HG03064 (cell line): ENCODE measurements at regions not wholly inside any gene's neighbourhood (a gene's known extent, or its start where the extent isn't known, plus 50 kb on each side); places are given as distances from the start of the nearest gene placed in this dataset.

Experiments used
- ATAC-seq: cut with Tn5 transposase; IDR thresholded peaks from one replicate; pipeline ENCODE4 v1.9.1; 2021; ENCODE audit warnings: low read depth; ENCODE audit not compliant: unreplicated experiment

- ATAC-seq: no peak
Observed at GRCh38 chr14:42138406-42138805, 531.7 kb downstream of the LRFN5 start.

DNA sequence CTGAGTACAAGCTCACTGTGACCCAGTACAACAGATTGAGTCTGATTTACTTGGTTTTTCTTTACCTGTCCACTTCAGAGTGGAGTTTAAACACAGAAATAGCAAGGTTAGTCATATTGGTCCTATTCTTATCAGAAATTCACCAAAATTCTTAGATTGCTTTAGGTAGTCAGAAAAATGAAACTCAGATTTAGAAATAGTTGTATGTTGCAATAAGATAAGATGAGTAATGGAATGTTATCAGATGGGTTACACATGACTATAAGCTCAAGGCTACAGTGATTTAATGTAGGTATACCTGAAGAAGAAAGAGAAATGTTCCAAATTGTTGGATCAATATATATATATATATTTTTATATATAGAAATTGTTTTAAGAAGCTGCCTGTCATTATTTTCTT lies 524.1 kb downstream of the LRFN5 start:
- no peak for ATAC-seq

DNA sequence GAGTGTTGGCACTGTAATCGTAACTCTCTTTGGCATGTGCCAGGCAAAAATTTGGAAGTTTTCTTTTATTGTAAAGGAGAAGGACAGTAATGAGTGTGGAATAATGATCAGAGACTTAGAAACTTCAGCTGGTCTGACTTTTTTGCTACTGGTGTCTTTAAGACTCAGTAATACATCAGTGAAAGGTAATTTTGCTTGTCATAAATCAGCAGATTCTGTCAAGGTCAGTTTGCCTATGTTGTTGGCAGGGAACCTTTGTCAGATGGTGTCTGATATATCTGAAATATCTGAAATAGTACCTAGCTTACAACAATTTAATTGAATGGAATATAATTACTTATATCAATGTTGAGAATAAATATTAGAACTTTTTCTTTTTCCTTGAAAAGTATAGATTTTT lies 516.9 kb downstream of the LRFN5 start:
- ATAC-seq: no peak

DNA sequence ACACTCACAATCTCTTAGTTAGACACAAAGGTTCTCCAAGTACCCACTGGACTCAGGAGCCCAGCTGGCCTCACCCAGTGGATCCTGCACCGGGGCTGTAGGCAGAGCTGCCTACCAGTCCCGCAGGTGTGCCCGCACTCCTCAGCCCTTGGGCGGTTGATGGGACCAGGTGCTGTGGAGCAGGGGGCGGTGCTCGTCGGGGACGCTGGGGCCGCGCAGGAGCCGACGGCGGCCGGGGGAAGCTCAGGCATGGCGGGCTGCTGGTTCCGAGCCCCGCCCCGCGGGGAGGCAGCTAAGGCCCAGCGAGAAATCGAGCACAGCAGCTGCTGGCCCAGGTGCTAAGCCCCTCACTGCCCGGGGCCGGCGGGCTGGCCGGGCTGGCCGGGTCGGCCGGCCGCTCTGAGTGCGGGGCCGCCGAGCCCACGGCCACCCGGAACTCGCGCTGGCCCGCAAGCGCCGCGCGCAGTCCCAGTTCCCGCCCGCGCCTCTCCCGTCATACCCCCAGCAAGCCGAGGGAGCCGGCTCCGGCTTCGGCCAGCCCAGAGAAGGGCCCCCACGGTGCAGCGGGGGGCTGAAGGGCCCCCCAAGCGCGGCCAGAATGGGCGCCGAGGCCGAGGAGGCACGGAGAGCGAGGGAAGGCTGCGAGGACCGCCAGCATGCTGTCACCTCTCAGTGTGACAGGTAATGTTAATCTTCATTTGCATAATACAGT lies 506.8 kb downstream of the LRFN5 start:
- ATAC-seq: no peak

GRCh38 chr14:42112108-42112507 lies 505.4 kb downstream of the LRFN5 start:
- no peak for ATAC-seq

DNA sequence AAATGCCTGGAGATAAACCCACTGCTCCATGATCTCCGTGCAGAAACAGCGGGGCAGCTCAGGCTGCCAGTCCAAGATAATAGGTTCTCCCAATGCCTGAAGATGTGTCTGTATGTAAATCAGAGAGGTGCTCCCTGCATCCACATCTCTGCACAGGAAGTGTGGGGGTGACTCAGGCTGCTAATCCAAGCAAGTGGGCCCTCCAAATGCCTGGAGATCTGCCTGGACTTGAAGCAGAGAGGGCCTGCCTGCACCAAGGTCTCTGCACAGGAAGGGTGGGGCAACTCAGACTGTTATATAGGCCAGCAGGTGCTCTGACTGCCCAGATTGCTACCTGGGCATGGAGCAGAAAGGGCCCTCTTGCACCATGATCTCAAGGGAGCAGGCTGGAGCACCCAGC lies 504.7 kb downstream of the LRFN5 start:
- no peak for ATAC-seq

DNA sequence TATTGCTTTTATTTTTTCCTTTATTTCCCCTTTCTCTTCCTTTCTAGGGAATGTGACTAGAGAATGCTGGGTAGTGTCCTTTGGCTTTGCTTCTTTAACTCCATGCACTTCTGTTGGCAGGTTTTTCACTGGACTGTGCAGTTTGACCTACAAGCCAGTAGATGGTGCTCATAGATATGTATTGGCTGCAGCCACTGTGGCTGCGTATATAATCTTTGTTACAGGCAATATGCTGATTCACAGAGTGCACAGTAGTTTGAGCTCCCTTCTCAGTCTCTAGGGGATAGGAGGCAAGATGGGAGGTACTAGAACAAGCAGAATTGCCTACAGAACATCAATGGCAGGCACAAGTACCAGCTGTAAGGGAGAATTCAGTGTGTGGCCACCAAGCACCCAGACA lies 503.5 kb downstream of the LRFN5 start:
- ATAC-seq: no peak

DNA sequence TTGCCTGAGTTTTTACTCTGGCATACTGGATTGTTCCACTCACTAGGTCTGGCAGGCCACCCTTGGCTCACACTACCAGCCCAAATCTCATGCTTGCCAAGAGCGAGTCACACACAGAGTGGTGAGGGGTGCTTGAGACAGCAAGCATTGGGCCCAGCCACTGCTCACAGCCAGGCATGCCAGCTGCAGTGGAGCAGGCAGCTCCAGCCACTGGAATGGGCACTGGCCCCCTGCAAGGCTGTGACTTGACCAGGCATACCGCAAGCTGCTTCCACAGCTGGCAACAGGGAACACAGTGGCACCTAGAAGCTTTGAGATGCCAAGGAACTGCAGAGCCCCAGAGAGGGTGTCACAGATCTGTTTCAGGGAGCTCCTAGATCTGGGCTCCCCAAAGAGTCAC lies 488.5 kb downstream of the LRFN5 start:
- no peak for ATAC-seq

- no peak for ATAC-seq
Observed at GRCh38 chr14:42090122-42090521, 483.4 kb downstream of the LRFN5 start.

GRCh38 chr14:42079911-42080310 lies 473.2 kb downstream of the LRFN5 start:
- ATAC-seq: no peak

- no peak for ATAC-seq
Observed at GRCh38 chr14:42078345-42078744, 471.7 kb downstream of the LRFN5 start.

GRCh38 chr14:42070031-42070430 lies 463.4 kb downstream of the LRFN5 start:
- ATAC-seq: no peak

DNA sequence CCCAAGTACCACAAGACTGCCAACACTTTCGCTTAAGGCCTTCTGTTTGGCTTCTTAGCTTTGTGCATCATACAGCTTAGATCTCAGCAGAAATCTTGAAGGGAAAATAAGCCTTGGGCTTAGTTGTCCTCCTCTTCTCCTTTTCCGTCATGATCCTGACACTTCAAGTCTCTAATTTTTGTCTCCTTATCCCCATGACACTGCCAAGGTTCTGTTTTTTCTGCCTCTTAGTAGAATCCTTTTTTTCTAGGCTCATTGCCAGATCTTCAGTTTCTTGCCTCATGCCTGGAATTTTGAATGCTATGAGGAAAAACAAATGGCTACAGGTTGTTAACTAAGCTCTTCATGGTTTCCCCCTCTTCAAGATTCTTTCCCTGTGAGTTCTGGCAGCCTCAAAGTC lies 450.4 kb downstream of the LRFN5 start:
- ATAC-seq: no peak

DNA sequence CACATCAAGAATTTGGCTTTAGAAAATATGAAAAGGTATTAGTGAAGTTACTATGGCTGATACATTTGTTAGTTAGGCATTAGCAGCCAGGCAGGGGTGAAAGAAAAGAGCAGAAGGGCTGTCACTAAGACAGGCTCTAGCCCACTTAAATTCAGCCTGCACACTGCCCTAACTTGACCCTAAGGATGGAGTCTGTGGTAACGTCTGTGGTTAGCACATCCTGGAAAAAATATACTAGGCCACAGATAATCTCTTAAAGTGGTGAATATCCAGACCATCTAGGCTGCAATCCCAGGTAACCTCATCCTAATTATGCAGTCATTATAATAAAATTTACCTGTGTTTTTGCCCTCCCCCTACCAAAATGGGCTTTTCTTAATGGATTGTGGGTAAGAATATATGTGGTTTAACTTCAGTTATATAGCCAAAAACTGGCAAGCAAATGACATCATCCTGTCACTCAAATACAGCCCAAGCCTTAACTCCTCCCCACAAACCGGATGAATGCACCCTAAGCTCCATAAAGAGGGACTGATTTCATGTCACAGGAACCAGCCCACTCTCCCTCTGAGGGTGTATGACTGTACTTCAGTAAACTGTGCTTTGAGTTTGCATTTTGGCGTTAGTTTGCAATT lies 440.9 kb downstream of the LRFN5 start:
- ATAC-seq: no peak

DNA sequence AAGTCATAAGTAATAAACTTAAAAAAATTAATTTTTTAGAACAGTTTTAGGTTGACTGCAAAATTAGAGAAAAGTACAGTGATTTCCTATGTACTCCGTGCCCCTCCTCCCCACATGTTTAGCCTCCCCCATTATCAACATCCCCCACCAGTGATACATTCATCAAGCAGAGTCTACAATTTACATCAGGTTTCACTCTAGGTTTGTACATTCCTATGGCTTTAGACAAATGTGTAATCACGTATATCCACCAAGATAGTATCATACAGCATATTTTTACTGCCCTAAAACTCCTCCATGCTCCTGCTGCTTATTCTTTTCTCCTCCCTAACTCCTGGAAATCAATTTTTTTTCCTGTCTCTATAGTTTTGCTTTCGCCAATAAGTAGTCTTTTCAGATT lies 438.7 kb downstream of the LRFN5 start:
- no peak for ATAC-seq

GRCh38 chr14:42028607-42029006 lies 421.9 kb downstream of the LRFN5 start:
- no peak for ATAC-seq

DNA sequence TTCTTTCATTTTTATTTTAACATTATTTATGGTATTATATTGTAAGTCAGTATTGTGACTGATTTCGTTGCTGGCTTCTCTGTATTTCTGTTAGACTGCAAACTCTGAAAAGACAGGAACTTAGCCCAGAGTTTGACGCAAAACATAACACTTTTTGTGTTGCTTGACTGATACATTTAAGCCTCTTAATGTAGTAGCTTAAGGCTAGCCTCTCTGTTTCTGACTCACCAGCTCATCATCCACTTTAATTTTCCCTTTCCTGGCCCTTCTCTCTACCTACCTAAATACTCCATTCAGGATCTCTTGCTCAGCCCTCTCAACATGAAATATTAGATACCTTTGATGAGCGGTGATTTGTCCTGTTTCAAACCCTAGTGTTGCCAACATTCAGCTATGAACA lies 420.6 kb downstream of the LRFN5 start:
- no peak for ATAC-seq

GRCh38 chr14:42023452-42023851 lies 416.8 kb downstream of the LRFN5 start:
- no peak for ATAC-seq

DNA sequence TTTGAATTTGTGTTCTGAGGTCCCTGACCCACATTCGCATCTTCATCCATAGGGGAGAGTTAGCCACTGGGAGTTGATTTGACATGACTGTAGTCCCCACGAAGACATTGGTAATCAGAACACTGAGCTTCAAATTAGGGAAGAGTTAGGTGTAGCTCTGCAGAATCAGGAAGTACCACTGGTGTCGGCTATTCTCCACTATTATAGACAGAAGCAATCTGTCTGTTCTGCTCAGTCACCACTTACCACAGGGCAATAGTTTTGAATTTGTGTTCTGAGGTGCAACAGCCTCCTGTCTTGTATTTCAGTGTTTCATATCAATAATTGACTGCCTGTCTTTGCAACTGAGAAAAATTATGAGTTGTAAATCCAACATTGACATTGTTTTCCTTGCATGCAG lies 407.6 kb downstream of the LRFN5 start:
- no peak for ATAC-seq

GRCh38 chr14:42013559-42013958 lies 406.9 kb downstream of the LRFN5 start:
- no peak for ATAC-seq

GRCh38 chr14:42013153-42013552 lies 406.5 kb downstream of the LRFN5 start:
- no peak for ATAC-seq

- ATAC-seq: no peak
Observed at GRCh38 chr14:42011221-42011620, 404.5 kb downstream of the LRFN5 start.

DNA sequence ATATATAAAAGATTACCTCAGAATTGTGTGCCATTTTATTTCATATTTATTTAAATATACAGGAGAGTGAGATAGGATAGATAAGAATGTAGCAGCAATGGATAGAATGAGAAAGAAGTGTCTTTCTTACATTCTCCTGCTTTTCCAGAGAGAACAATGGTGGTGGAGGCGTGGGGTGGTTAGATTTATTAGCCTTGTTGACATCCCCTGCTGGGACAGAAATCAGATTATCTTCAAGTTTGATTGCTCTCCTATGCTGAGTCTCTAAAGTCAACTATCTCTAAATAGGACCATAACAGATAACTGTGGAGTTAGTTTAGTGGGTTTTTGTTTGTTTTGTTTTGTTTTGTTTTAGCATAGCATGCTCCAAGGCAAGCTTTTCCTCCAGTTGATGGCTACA lies 397.6 kb downstream of the LRFN5 start:
- ATAC-seq: no peak
